IPS-18a (cell line): ENCODE measurements at regions not wholly inside any gene's neighbourhood (a gene's known extent, or its start where the extent isn't known, plus 50 kb on each side); places are given as distances from the start of the nearest gene placed in this dataset.
"Not testable (repeated sequence)": the region's sequence is repeated elsewhere in the genome, so short reads cannot be mapped to it uniquely, and the experiment has no call there.

Experiments used
- H3K27ac ChIP-seq: one replicate; pipeline ENCODE4 v1.5.1; 2013; ENCODE audit warnings: low read length
- H3K27me3 ChIP-seq: one replicate; pipeline ENCODE4 v1.6.1; 2013; ENCODE audit warnings: mild to moderate bottlenecking, low read length; ENCODE audit not compliant: control insufficient read depth, insufficient read depth
- H3K36me3 ChIP-seq: one replicate; pipeline ENCODE4 v1.6.1; 2013; ENCODE audit warnings: low read depth, low read length; ENCODE audit not compliant: control insufficient read depth
- H3K4me1 ChIP-seq: one replicate; pipeline ENCODE4 v1.6.1; 2013; ENCODE audit warnings: low read depth, low read length; ENCODE audit not compliant: control insufficient read depth
- H3K4me3 ChIP-seq: one replicate; pipeline ENCODE4 v1.5.1; 2013; ENCODE audit warnings: low read length
- H3K9ac ChIP-seq: one replicate; pipeline ENCODE4 v1.6.1; 2013; ENCODE audit warnings: mild to moderate bottlenecking, low read length, moderate library complexity
- H3K9me3 ChIP-seq: one replicate; pipeline ENCODE4 v1.6.1; 2013; ENCODE audit warnings: low read depth, low read length; ENCODE audit not compliant: control insufficient read depth

DNA sequence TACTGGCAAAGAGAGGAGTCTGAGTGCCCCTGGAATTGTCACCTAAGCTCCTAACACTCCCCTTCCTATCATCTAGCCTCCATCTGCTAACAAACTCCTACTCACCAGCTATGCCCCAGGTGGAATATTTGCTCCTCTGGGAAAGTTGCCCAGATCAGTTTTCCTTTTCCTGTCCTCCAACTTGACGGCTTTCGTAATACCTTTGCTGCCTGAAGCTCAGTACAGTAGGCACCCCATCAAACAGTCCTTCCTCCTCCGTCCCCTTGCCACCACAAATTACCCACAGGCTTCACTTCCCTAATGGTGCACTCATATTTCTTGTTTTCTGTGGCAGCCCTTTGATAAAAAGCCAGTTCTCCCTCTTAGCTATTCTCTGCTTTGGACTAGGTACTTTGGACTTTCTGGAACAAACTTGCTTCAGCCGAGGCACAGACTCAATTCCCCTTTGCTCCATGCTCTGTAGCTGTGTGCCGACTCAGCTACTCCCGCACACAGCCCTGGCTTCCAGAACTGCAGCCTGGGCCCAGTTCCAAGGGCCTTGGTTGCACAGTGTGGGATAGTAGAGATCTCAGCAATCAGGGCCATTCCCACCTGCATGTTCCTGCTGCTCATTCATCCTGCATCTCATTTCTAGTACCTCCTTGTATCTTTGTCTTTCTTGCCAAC, 605.1 kb downstream of the BCOR start:
- no peaks in the 10 kb centered on the region for H3K27me3 ChIP-seq
- H3K9ac ChIP-seq, result no peak overlapping the region
- no peak overlapping the region for H3K4me3 ChIP-seq
- H3K36me3 ChIP-seq, result no peaks in the 10 kb centered on the region
- H3K9me3 ChIP-seq, result no peaks in the 10 kb centered on the region
- H3K4me1 ChIP-seq, result no peaks in the 10 kb centered on the region
- no peak overlapping the region for H3K27ac ChIP-seq

DNA sequence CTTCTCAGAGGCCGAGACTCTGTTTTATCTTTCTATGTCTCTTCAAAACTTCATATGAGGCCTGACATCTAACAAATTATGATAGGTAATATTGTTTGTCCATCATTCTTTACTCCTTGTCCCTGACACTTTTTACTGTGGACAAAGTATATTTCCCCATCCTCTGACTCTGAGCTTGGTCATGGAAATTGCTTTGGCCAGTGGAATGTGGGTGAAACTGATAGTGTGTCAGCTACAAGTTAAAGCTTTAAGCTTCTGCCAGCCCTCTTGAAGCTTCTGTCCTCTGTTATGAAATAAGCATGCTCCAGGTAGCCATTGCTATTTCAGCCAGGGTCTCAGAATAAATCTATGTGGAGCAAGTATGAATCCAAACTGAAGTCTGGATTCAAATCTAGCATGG, 604.6 kb downstream of the BCOR start:
- H3K27ac ChIP-seq, result no peak overlapping the region
- H3K4me3 ChIP-seq, result no peak overlapping the region
- H3K9me3 ChIP-seq, result no peaks in the 10 kb centered on the region
- no peak overlapping the region for H3K9ac ChIP-seq
- H3K27me3 ChIP-seq, result no peaks in the 10 kb centered on the region
- H3K36me3 ChIP-seq, result no peaks in the 10 kb centered on the region
- no peaks in the 10 kb centered on the region for H3K4me1 ChIP-seq

DNA sequence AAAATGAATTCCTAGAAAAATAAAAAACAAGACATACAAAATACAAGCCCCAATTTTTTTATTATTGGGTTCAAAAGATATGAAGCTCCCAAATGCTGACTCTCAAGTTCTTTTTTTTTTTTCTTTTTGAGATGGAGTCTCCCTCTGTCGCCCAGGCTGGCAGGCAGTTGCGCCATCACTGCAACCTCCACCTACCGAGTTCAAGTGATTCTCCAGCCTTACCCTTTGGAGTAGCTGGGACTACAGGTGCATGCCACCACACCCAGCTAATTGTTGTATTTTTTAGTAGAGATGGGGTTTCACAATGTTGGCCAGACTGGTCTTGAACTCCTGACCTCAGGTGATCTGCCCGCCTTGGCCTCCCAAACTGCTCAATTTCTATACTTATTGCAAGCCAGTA, 600.6 kb downstream of the BCOR start:
- H3K9me3 ChIP-seq, H3K9ac ChIP-seq, H3K36me3 ChIP-seq, H3K27me3 ChIP-seq, H3K27ac ChIP-seq, H3K4me3 ChIP-seq, H3K4me1 ChIP-seq: not testable (repeated sequence)

DNA sequence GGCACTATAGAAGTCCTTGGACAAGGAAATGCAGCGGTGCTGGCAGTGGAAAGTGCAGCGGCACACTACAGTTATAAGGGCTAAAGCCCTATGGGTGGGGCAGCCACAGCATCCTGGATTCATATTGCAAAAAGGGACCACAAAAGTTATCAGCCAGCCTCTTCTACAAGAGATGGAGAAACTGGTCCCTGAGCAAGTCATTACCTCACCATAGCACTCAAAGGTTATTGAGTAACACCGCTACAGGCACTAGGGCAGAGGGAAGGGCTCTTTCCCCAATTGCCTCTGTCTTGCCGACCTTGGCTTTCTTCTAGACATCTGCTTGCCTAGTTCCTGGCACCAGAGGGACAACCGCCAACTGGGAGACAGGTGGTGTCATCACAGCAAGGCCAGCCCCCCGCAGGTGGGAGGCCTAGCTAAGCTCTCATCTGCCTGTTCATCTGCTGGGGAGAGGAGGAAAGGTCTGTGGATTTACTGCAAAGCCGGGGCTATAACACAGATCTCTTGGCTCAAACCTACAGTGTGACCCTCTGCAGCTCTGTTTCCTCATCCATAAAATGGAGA, 600.0 kb downstream of the BCOR start:
- no peak overlapping the region for H3K27ac ChIP-seq
- no peaks in the 10 kb centered on the region for H3K27me3 ChIP-seq
- no peaks in the 10 kb centered on the region for H3K4me1 ChIP-seq
- H3K9ac ChIP-seq, result no peak overlapping the region
- H3K4me3 ChIP-seq, result no peak overlapping the region
- H3K36me3 ChIP-seq, result no peaks in the 10 kb centered on the region
- no peaks in the 10 kb centered on the region for H3K9me3 ChIP-seq

DNA sequence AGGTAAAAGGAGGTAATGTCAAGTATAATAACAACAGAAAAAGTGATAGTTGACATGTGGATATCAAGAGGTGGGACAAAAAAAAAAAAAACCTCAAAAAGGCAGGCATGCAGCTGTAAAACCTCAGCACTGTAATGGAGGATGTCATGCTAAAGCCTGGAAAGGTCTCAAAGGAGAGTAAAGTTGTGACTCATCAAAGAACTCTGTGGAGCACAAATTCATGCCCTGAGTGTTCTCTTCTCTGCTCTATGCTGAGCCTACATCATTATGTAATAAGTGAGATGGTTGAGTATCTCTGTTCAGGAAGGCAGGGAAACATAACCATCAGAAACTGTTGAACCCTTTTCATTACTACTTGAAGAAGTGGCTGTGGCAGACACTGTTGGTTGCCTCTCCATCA, 597.8 kb downstream of the BCOR start:
- H3K27me3 ChIP-seq, result no peaks in the 10 kb centered on the region
- no peak overlapping the region for H3K4me3 ChIP-seq
- no peak overlapping the region for H3K9ac ChIP-seq
- no peak overlapping the region for H3K27ac ChIP-seq
- no peaks in the 10 kb centered on the region for H3K9me3 ChIP-seq
- no peaks in the 10 kb centered on the region for H3K4me1 ChIP-seq
- no peaks in the 10 kb centered on the region for H3K36me3 ChIP-seq

DNA sequence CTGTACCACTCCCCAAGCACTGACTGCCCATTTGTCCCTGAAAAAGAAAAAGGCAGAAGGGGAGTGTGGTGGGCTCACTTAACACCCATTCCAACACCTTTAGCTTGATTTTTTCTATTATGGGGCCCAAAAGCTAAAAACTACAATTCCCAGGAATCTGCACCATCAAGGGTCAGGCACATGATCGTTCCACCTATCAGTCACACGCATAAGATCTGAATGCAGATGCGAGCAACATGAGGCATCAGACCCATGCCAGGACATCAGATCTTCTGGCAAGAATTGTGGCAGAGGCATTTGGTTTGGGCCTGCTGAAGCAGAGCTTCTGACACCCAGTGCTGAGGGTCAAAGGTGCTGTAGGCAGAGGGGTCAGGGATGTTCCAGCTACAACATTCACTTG, 595.9 kb downstream of the BCOR start:
- no peak overlapping the region for H3K4me3 ChIP-seq
- H3K9me3 ChIP-seq, result no peaks in the 10 kb centered on the region
- H3K9ac ChIP-seq, result no peak overlapping the region

DNA sequence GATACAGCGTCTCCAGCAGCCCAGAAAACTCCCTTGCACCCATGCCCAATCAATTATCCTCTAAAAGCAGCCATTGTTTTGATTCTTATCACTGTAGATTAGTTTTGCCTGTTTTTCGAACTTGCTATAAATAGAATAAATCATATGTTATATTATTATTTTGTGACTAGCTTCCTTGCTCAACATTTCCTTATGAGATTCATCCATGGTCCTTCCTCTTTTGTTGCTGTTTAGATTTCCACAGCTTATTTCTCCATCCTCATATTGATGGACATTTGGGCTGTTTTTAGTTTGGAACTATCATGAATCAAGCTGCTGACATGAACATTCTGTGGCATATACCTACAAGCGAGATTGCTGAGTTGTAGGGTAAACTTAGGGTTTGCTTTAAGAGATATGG, 595.3 kb downstream of the BCOR start:
- no peaks in the 10 kb centered on the region for H3K4me1 ChIP-seq
- H3K9ac ChIP-seq, result no peak overlapping the region
- no peaks in the 10 kb centered on the region for H3K9me3 ChIP-seq
- no peak overlapping the region for H3K27ac ChIP-seq
- no peak overlapping the region for H3K4me3 ChIP-seq
- no peaks in the 10 kb centered on the region for H3K27me3 ChIP-seq
- H3K36me3 ChIP-seq, result no peaks in the 10 kb centered on the region

More for the DNA sequence above, 595.9 kb downstream of the BCOR start:
- no peak overlapping the region for H3K27ac ChIP-seq
- no peaks in the 10 kb centered on the region for H3K27me3 ChIP-seq
- H3K4me1 ChIP-seq, result no peaks in the 10 kb centered on the region
- H3K36me3 ChIP-seq, result no peaks in the 10 kb centered on the region

DNA sequence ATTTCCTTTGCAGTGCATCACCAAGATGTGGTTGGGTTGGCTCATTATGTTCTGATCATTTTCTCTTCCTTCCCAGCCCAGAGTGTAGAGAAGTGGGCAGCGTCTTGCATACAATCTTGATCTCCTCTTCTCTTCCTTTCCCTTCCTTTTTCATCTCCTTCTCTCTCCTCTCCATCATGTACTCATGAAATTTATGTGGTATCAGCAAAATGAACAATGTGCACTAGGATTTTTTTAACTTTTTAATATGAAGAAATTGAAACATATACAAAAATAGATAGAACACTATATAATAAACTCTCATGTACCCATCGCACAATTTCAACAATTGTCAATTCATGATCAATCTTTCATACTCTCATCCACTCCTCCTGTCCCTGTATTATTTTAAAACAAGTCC, 593.5 kb downstream of the BCOR start:
- H3K27me3 ChIP-seq, result no peaks in the 10 kb centered on the region
- no peak overlapping the region for H3K9ac ChIP-seq
- H3K4me3 ChIP-seq, result no peak overlapping the region
- H3K4me1 ChIP-seq, result no peaks in the 10 kb centered on the region
- no peaks in the 10 kb centered on the region for H3K36me3 ChIP-seq
- peaks cover 6% of the 10 kb centered on the region for H3K9me3 ChIP-seq
- H3K27ac ChIP-seq, result no peak overlapping the region

DNA sequence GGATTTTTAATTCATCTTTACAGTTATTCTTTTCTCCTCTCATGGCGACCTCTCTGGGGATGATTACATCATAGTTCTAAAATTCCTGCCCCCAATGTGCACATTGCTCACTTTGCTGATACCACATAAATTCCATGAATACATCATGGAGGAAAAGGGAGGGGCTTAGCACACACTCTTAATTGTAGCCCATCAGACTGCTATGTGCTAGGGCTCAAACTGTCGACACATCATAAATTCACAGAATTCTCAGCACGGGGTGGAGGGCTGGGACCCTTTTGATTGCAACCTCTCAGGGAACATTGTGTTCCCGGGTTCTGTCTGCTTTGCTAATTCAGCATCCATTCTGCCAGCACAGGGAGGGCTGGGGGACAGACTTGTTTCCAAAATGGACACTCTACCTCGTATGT, 592.9 kb downstream of the BCOR start:
- H3K4me1 ChIP-seq, result no peaks in the 10 kb centered on the region
- no peak overlapping the region for H3K4me3 ChIP-seq
- no peak overlapping the region for H3K27ac ChIP-seq
- H3K9me3 ChIP-seq, result peaks cover 6% of the 10 kb centered on the region
- no peaks in the 10 kb centered on the region for H3K27me3 ChIP-seq
- no peak overlapping the region for H3K9ac ChIP-seq
- no peaks in the 10 kb centered on the region for H3K36me3 ChIP-seq

DNA sequence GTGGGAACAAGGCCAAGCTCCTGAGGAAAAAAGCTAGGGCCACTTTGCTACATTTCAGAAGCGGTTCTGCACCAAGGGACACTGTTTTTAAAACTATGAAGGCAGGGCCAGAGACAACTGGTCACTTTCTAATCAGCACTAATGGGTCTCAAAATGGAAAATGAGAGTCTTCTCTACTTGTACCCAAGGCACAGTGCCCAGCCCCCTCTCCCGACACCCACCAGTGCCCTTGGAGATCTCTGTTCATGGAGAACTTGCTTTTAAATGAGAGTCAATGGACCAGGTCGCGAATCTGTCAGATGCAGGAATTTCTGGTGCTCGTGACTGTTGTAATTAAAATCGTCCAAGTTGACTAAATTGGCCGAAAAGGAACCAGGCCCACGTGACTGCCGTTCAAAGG, 591.6 kb downstream of the BCOR start:
- H3K27ac ChIP-seq, result no peak overlapping the region
- H3K4me1 ChIP-seq, result no peaks in the 10 kb centered on the region
- H3K9me3 ChIP-seq, result peaks cover 6% of the 10 kb centered on the region
- H3K9ac ChIP-seq, result no peak overlapping the region
- no peak overlapping the region for H3K4me3 ChIP-seq
- no peaks in the 10 kb centered on the region for H3K36me3 ChIP-seq
- H3K27me3 ChIP-seq, result no peaks in the 10 kb centered on the region

DNA sequence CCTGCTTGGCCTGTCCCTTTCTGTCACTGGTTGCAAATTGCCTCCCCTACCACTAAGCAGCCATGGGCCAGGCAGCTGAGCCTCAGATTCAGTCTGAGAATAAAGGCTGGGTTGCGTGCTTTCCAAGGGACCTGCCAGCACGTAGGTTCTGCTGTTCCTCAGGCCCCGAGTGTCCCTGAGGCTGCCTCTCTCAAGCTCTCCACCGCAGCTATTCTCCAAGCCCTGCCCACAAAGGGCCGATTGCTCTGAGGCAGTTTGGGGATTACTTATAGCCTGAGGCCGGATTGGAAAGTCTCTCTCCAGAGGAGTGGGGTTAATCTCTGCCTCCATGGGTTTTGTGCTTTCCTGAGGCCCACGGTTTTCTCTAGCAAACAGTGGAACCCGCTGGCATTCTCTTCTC, 590.7 kb downstream of the BCOR start:
- H3K4me1 ChIP-seq, result no peaks in the 10 kb centered on the region
- no peak overlapping the region for H3K9ac ChIP-seq
- H3K27me3 ChIP-seq, result no peaks in the 10 kb centered on the region
- no peak overlapping the region for H3K4me3 ChIP-seq
- peaks cover 6% of the 10 kb centered on the region for H3K9me3 ChIP-seq
- H3K27ac ChIP-seq, result no peak overlapping the region
- H3K36me3 ChIP-seq, result no peaks in the 10 kb centered on the region

DNA sequence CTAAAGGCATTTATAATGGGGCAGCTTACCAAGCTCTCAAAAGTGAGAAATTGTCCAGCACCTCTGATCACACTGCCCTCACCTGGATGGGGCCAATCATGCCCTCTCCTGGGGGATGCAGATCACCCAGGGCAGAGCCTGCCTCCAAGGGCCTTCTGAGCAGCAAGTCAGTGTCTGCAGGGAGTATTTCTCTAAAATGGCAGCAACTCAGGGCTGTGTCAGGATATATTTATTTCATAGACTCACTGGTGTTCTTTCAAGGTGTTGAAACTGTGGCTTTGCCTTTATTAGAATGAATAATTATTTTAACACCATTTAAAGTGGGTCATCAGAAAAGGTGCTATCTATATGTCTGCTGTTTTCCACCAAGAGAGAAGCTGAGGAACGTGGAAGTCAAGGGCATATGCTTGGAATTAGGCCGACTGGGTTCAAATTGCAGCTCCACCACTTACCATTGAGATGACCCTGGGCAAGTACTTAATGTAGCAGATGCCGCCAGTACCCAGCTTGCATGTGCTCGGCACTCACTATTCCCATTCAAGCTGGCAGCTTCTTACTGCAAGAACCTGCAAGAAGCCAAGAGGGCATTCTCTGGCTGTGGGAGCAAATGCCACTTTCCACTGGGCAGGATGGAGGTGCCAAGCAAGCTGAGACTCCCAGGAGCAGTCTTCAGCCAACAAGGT, 590.0 kb downstream of the BCOR start:
- Histone ChIP-seq H3K27me3 (no peaks in the 10 kb centered on the region), H3K27ac (no peak overlapping the region), H3K9ac (no peak overlapping the region), H3K4me1 (no peaks in the 10 kb centered on the region), H3K9me3 (peaks cover 6% of the 10 kb centered on the region), H3K4me3 (no peak overlapping the region), H3K36me3 (no peaks in the 10 kb centered on the region)
